NCI-H2171 (cell line): ENCODE measurements at regions not wholly inside any gene's neighbourhood (a gene's known extent, or its start where the extent isn't known, plus 50 kb on each side); places are given as distances from the start of the nearest gene placed in this dataset.
"Not testable (repeated sequence)": the region's sequence is repeated elsewhere in the genome, so short reads cannot be mapped to it uniquely, and the experiment has no call there.

Source experiments
- DNase-seq: peaks from one replicate; lab custom pipeline; 2025; lab: John Stamatoyannopoulos, UW

GRCh38 chr5:153257381-153257780 lies 233.1 kb upstream of the GRIA1 start:
- DNase-seq, result no peak

GRCh38 chr5:153258469-153258868 lies 232.0 kb upstream of the GRIA1 start:
- DNase-seq, result no peak

GRCh38 chr5:153267506-153267905 lies 223.0 kb upstream of the GRIA1 start:
- DNase-seq, result no peak

- no peak for DNase-seq
Measured at GRCh38 chr5:153275695-153276094, 214.8 kb upstream of the GRIA1 start.

- DNase-seq, result no peak
Measured at GRCh38 chr5:153276151-153276550, 214.3 kb upstream of the GRIA1 start.

- DNase-seq, result not testable (repeated sequence)
Measured at GRCh38 chr5:153296251-153296844, 194.1 kb upstream of the GRIA1 start.

- DNase-seq, result no peak
Measured at GRCh38 chr5:153299891-153300290, 190.6 kb upstream of the GRIA1 start.

- DNase-seq, result no peak
Measured at GRCh38 chr5:153308282-153308681, 182.2 kb upstream of the GRIA1 start.

- no peak for DNase-seq
Measured at GRCh38 chr5:153318556-153318955, 171.9 kb upstream of the GRIA1 start.

- DNase-seq, result no peak
Measured at GRCh38 chr5:153321478-153321877, 169.0 kb upstream of the GRIA1 start.

GRCh38 chr5:153340139-153340538 lies 150.3 kb upstream of the GRIA1 start:
- no peak for DNase-seq

- no peak for DNase-seq
Measured at GRCh38 chr5:153340738-153341137, 149.7 kb upstream of the GRIA1 start.

- no peak for DNase-seq
Measured at GRCh38 chr5:153342487-153342886, 148.0 kb upstream of the GRIA1 start.

- no peak for DNase-seq
Measured at GRCh38 chr5:153347611-153348010, 142.9 kb upstream of the GRIA1 start.

GRCh38 chr5:153350175-153350883 lies 140.1 kb upstream of the GRIA1 start:
- no peak for DNase-seq

GRCh38 chr5:153352685-153353219 lies 137.7 kb upstream of the GRIA1 start:
- DNase-seq, result no peak

GRCh38 chr5:153357493-153358112 lies 132.9 kb upstream of the GRIA1 start:
- DNase-seq, result no peak

GRCh38 chr5:153358315-153358976 lies 132.0 kb upstream of the GRIA1 start:
- DNase-seq, result no peak

GRCh38 chr5:153360860-153361259 lies 129.6 kb upstream of the GRIA1 start:
- DNase-seq, result no peak

GRCh38 chr5:153361735-153362409 lies 128.6 kb upstream of the GRIA1 start:
- DNase-seq, result no peak

GRCh38 chr5:153365547-153365946 lies 124.9 kb upstream of the GRIA1 start:
- DNase-seq, result no peak

GRCh38 chr5:153367466-153367865 lies 123.0 kb upstream of the GRIA1 start:
- no peak for DNase-seq
